Endometrium (tissue), 2 donors: ENCODE measurements at regions not wholly inside any gene's neighbourhood (a gene's known extent, or its start where the extent isn't known, plus 50 kb on each side); places are given as distances from the start of the nearest gene placed in this dataset.
A peak's percentile ranks its signal among the peaks of the same experiment; 100 is the strongest.

ENCODE experiments used
- FAIRE-seq: peaks from 2 replicates; lab custom pipeline; 2012; peaks lifted over from hg19 to GRCh38; lab: Jason Lieb, UNC
- donor health status: control.
- donor health status: control.

- FAIRE-seq = no peak
Observed at GRCh38 chr5:93883459-93883858, 142.1 kb upstream of the POU5F2 start.

- FAIRE-seq = no peak
Observed at GRCh38 chr5:93875693-93876092, 134.3 kb upstream of the POU5F2 start.

- no peak for FAIRE-seq
Observed at GRCh38 chr5:93874491-93874890, 133.1 kb upstream of the POU5F2 start.

GRCh38 chr5:93874080-93874479, 132.7 kb upstream of the POU5F2 start:
- FAIRE-seq = no peak

- FAIRE-seq = no peak
Observed at GRCh38 chr5:93873211-93873736, 131.9 kb upstream of the POU5F2 start.

GRCh38 chr5:93870649-93871048, 129.2 kb upstream of the POU5F2 start:
- FAIRE-seq = no peak

GRCh38 chr5:93868851-93869250, 127.5 kb upstream of the POU5F2 start:
- FAIRE-seq = no peak

- FAIRE-seq = no peak
Observed at GRCh38 chr5:93850311-93850710, 108.9 kb upstream of the POU5F2 start.

- no peak for FAIRE-seq
Observed at GRCh38 chr5:93845376-93845775, 104.0 kb upstream of the POU5F2 start.

GRCh38 chr5:93831449-93831848, 90.0 kb upstream of the POU5F2 start:
- no peak for FAIRE-seq

- FAIRE-seq = no peak
Observed at GRCh38 chr5:93830893-93831292, 89.5 kb upstream of the POU5F2 start.

- FAIRE-seq = no peak
Observed at GRCh38 chr5:93829346-93829745, 87.9 kb upstream of the POU5F2 start.

- FAIRE-seq = no peak
Observed at GRCh38 chr5:93821891-93822415, 80.6 kb upstream of the POU5F2 start.

GRCh38 chr5:93819668-93820067, 78.3 kb upstream of the POU5F2 start:
- FAIRE-seq = no peak

- FAIRE-seq = no peak
Observed at GRCh38 chr5:93810780-93811179, 69.4 kb upstream of the POU5F2 start.

GRCh38 chr5:93809430-93809829, 68.0 kb upstream of the POU5F2 start:
- no peak for FAIRE-seq

- no peak for FAIRE-seq
Observed at GRCh38 chr5:93807846-93808245, 66.4 kb upstream of the POU5F2 start.

- FAIRE-seq = no peak
Observed at GRCh38 chr5:93805616-93806379, 64.4 kb upstream of the POU5F2 start.

- peak; percentile 96 for FAIRE-seq
Observed at GRCh38 chr5:93800988-93801811, 59.8 kb upstream of the POU5F2 start.

GRCh38 chr5:93794954-93795353, 53.6 kb upstream of the POU5F2 start:
- no peak for FAIRE-seq

- no peak for FAIRE-seq
Observed at GRCh38 chr5:93793159-93793781, 51.9 kb upstream of the POU5F2 start.

GRCh38 chr5:93791518-93791972, 50.1 kb upstream of the POU5F2 start:
- FAIRE-seq = no peak
